Mesenchymal stem cell (in vitro differentiated cells and primary cell): ENCODE measurements at regions not wholly inside any gene's neighbourhood (a gene's known extent, or its start where the extent isn't known, plus 50 kb on each side); places are given as distances from the start of the nearest gene placed in this dataset.

ENCODE experiments used
- DNase-seq: peaks from one replicate; pipeline ENCODE4 v3.0.0-alpha.2; 2013
- H2AFZ ChIP-seq: one replicate; pipeline ENCODE4 v1.6.1; 2013; ENCODE audit warnings: low read depth, mild to moderate bottlenecking, control low read depth, inconsistent platforms, low read length, moderate library complexity
- H2AK5ac ChIP-seq: 2 replicates; pipeline ENCODE4 v1.6.1; 2013; ENCODE audit warnings: low read length, moderate library complexity, mild to moderate bottlenecking, inconsistent platforms; ENCODE audit not compliant: severe bottlenecking
- H2BK120ac ChIP-seq: one replicate; pipeline ENCODE4 v1.6.1; 2013; ENCODE audit warnings: low read depth, mild to moderate bottlenecking, inconsistent platforms, low read length, moderate library complexity
- H2BK12ac ChIP-seq, 2 experiments: one replicate each; pipeline ENCODE4 v1.6.1; 2013; ENCODE audit warnings: inconsistent platforms in 2 of 2, low read length in 2 of 2, mild to moderate bottlenecking in 2 of 2, moderate library complexity in 2 of 2, control low read depth in 1 of 2
- H2BK15ac ChIP-seq: one replicate; pipeline ENCODE4 v1.6.1; 2013; ENCODE audit warnings: mild to moderate bottlenecking, low read depth, inconsistent platforms; ENCODE audit not compliant: poor library complexity, severe bottlenecking
- H2BK5ac ChIP-seq: 2 replicates; pipeline ENCODE4 v1.6.1; 2013; ENCODE audit warnings: low read depth, mild to moderate bottlenecking, low read length, control low read depth, inconsistent platforms; ENCODE audit not compliant: poor library complexity, severe bottlenecking
- H3K14ac ChIP-seq, 2 experiments: one replicate each; pipeline ENCODE4 v1.6.1; 2013; ENCODE audit warnings: inconsistent platforms in 2 of 2, low read length in 2 of 2, control low read depth in 1 of 2, mild to moderate bottlenecking in 1 of 2, moderate library complexity in 1 of 2
- H3K18ac ChIP-seq, 2 experiments: one replicate each; pipeline ENCODE4 v1.6.1; 2013; ENCODE audit warnings: inconsistent platforms in 2 of 2, low read length in 2 of 2, control low read depth in 1 of 2, low read depth in 1 of 2, mild to moderate bottlenecking in 1 of 2
- H3K23ac ChIP-seq, 2 experiments: one replicate each; pipeline ENCODE4 v1.6.1; 2013; ENCODE audit warnings: inconsistent platforms in 2 of 2, low read length in 2 of 2, mild to moderate bottlenecking in 2 of 2, moderate library complexity in 2 of 2, control low read depth in 1 of 2
- H3K27ac ChIP-seq: 2 replicates; pipeline ENCODE4 v1.5.1; 2013; ENCODE audit warnings: mild to moderate bottlenecking, moderate library complexity, low read length, control low read depth, inconsistent platforms; ENCODE audit not compliant: poor library complexity, severe bottlenecking
- H3K27me3 ChIP-seq, 2 experiments: 2 replicates each; pipeline versions ENCODE4 v1.6.1 to v1.7.0; 2013; ENCODE audit warnings: low read length in 2 of 2, mild to moderate bottlenecking in 2 of 2, moderate library complexity in 2 of 2, control low read depth in 1 of 2, inconsistent platforms in 1 of 2; ENCODE audit not compliant: control insufficient read depth in 1 of 2, insufficient read depth in 1 of 2
- H3K36me3 ChIP-seq, 2 experiments: 2 replicates each; pipeline versions ENCODE4 v1.6.1 to v1.7.0; 2013; ENCODE audit warnings: low read length in 2 of 2, control low read depth in 1 of 2, inconsistent platforms in 1 of 2, low read depth in 1 of 2, mild to moderate bottlenecking in 1 of 2; ENCODE audit not compliant: insufficient read depth in 2 of 2, control insufficient read depth in 1 of 2
- H3K4ac ChIP-seq, 2 experiments: one replicate each; pipeline ENCODE4 v1.6.1; 2013; ENCODE audit warnings: inconsistent platforms in 2 of 2, low read length in 2 of 2, mild to moderate bottlenecking in 2 of 2, moderate library complexity in 2 of 2, control low read depth in 1 of 2, low read depth in 1 of 2
- H3K4me1 ChIP-seq: 2 replicates; pipeline ENCODE4 v1.6.1; 2013; ENCODE audit warnings: low read depth, low read length, control low read depth; ENCODE audit not compliant: control insufficient read depth, insufficient read depth
- H3K4me2 ChIP-seq: 2 replicates; pipeline ENCODE4 v1.6.1; 2013; ENCODE audit warnings: low read length, mild to moderate bottlenecking, inconsistent platforms; ENCODE audit not compliant: poor library complexity, severe bottlenecking
- H3K4me3 ChIP-seq, 2 experiments: 2 replicates each; pipeline versions ENCODE4 v1.5.1 to v1.7.0; 2013; ENCODE audit warnings: low read length in 2 of 2, mild to moderate bottlenecking in 2 of 2, control low read depth in 1 of 2, low read depth in 1 of 2; ENCODE audit not compliant: insufficient read depth in 1 of 2
- H3K79me1 ChIP-seq: replicated peaks from 2 replicates; pipeline ENCODE4 v1.6.1; 2013; ENCODE audit warnings: mild to moderate bottlenecking, control low read depth, low read length, inconsistent platforms; ENCODE audit not compliant: poor library complexity, severe bottlenecking
- H3K9ac ChIP-seq: 2 replicates; pipeline ENCODE4 v1.7.0; 2013; ENCODE audit warnings: mild to moderate bottlenecking, low read length, moderate library complexity
- H3K9me3 ChIP-seq: 2 replicates; pipeline ENCODE4 v1.7.0; 2013; ENCODE audit warnings: mild to moderate bottlenecking, low read length; ENCODE audit not compliant: control insufficient read depth
- H4K8ac ChIP-seq: one replicate; pipeline ENCODE4 v1.6.1; 2013; ENCODE audit warnings: inconsistent platforms, mild to moderate bottlenecking, low read length, moderate library complexity
- H4K91ac ChIP-seq: one replicate; pipeline ENCODE4 v1.6.1; 2013; ENCODE audit warnings: mild to moderate bottlenecking, low read length, inconsistent platforms
- WGBS: methylation state at CpG from one replicate; pipeline ENCODE4 v1.1.7; 2013; ENCODE audit warnings: mixed read lengths; 5-methylcytosine and 5-hydroxymethylcytosine counted together

DNA sequence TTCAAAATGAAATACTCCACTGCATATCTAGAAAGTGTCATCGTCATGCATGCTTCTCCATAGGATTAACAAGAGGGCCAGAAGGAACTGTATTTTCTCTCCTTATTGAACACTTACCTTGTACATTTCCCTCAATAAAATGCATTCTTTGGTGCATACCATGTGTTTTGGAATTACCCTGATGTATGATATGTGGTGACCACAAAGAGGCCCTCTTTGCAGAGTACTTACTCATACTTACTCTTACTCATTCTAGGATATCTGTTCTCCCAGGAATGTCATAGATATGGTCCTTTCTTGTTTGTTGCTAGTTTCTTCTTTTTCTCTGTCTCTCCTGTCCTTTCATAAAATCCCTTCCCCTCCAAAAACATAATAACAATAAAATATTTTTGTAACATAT is 1087.1 kb upstream of the POT1 start:
- no peak overlapping the region for H3K4me2 ChIP-seq
- H2AK5ac ChIP-seq = no peak overlapping the region
- no peak overlapping the region for H3K14ac ChIP-seq

DNA sequence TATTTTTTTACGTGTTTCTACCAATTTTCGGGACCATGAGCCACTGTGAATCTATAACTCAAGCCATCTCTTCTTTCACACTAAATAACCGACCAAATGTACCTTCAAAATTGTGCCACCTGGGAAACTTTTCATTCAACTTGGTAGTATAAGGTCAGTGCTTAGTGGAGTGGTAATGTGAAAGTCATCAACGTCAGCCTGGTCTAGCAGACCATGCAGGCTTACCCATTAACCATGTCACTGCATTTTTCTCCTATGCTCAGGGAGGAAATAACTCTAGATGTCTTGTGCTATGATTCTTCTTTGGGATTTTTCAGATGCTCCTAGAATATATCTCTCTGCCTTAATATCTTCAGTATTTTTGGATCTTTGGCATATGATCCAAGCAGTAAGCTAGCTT is 1075.4 kb upstream of the POT1 start:
- Histone ChIP-seq H2BK120ac (no peak overlapping the region), H4K91ac (no peak overlapping the region), H3K4me1 (no peaks in the 10 kb centered on the region), H3K79me1 (no peaks in the 10 kb centered on the region), H3K36me3 (no peaks in the 10 kb centered on the region), H3K18ac (no peak overlapping the region), H3K4me3 (no peak overlapping the region), H3K4me2 (no peak overlapping the region), H3K9ac (no peak overlapping the region), H3K27ac (no peak overlapping the region), H2AFZ (no peak overlapping the region), H4K8ac (no peak overlapping the region), H2BK15ac (no peak overlapping the region), H2BK5ac (no peak overlapping the region), H3K23ac (no peak overlapping the region), H2AK5ac (no peak overlapping the region), H3K14ac (no peak overlapping the region), H3K27me3 (no peaks in the 10 kb centered on the region), H2BK12ac (no peak overlapping the region), H3K4ac (no peak overlapping the region), H3K9me3 (peaks cover 4% of the 10 kb centered on the region)
- DNase-seq = no peak
- WGBS = 43% methylated on average over 2 of the region's 4 CpGs

More for the DNA sequence above, 1087.1 kb upstream of the POT1 start:
- Histone ChIP-seq H2BK12ac (no peak overlapping the region), H3K4me1 (no peaks in the 10 kb centered on the region), H3K23ac (no peak overlapping the region), H3K4me3 (no peak overlapping the region), H2BK120ac (no peak overlapping the region), H2BK15ac (no peak overlapping the region), H3K18ac (no peak overlapping the region), H2BK5ac (no peak overlapping the region), H3K79me1 (no peaks in the 10 kb centered on the region), H3K9me3 (peaks cover 27% of the 10 kb centered on the region), H4K8ac (no peak overlapping the region), H3K9ac (no peak overlapping the region), H3K27ac (no peak overlapping the region), H3K36me3 (no peaks in the 10 kb centered on the region), H4K91ac (no peak overlapping the region), H3K4ac (no peak overlapping the region), H3K27me3 (no peaks in the 10 kb centered on the region), H2AFZ (no peak overlapping the region)
- 60% methylated on average over 1 of the region's 1 CpG for WGBS
- no peak for DNase-seq

- Histone ChIP-seq H3K27ac (no peak overlapping the region), H3K4me1 (no peaks in the 10 kb centered on the region), H3K4me3 (no peak overlapping the region), H3K18ac (no peak overlapping the region), H3K23ac (no peak overlapping the region), H3K27me3 (no peaks in the 10 kb centered on the region), H2BK15ac (no peak overlapping the region), H2AFZ (no peak overlapping the region), H2BK120ac (no peak overlapping the region), H4K8ac (no peak overlapping the region), H3K9me3 (no peaks in the 10 kb centered on the region), H3K14ac (no peak overlapping the region), H3K79me1 (no peaks in the 10 kb centered on the region), H3K36me3 (no peaks in the 10 kb centered on the region), H3K4ac (no peak overlapping the region), H2BK12ac (no peak overlapping the region), H2AK5ac (no peak overlapping the region), H3K4me2 (no peak overlapping the region), H2BK5ac (no peak overlapping the region), H4K91ac (no peak overlapping the region), H3K9ac (no peak overlapping the region)
- no peak for DNase-seq
- 59% methylated on average over 1 of the region's 1 CpG for WGBS
Observed at GRCh38 chr7:126001349-126001748, 1071.7 kb upstream of the POT1 start.

DNA sequence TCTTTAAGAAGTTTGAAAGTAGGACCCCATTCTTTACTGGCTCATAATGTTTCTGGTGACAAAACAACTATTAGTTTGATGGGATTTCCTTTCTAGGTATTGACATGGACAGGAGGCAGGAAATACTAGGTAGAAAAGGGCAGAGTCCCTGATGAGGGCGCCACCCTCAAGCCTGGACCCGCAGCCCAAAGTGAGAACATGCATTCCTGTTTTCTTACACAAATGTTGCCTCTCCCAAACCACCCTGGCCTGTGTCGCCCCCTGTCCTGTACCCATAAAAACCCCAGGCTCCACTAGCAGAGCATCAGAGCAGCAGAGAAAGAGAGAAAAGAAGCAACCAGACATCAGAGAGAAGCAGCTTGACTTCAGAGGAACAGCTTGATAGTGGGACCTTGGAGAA is 1055.2 kb upstream of the POT1 start:
- Histone ChIP-seq H3K4me2 (no peak overlapping the region), H2BK5ac (peak overlapping the region; percentile 47), H3K4ac (no peak overlapping the region), H3K4me1 (no peaks in the 10 kb centered on the region), H3K27me3 (no peaks in the 10 kb centered on the region), H4K91ac (no peak overlapping the region), H3K14ac (no peak overlapping the region), H3K18ac (no peak overlapping the region), H4K8ac (no peak overlapping the region), H3K79me1 (no peaks in the 10 kb centered on the region), H2BK15ac (no peak overlapping the region), H3K36me3 (no peaks in the 10 kb centered on the region), H3K9me3 (peaks cover 7% of the 10 kb centered on the region), H3K27ac (no peak overlapping the region), H3K23ac (no peak overlapping the region), H2BK120ac (no peak overlapping the region), H2AK5ac (no peak overlapping the region), H3K9ac (no peak overlapping the region), H2BK12ac (no peak overlapping the region), H3K4me3 (no peak overlapping the region), H2AFZ (no peak overlapping the region)
- 79% methylated on average over 3 of the region's 3 CpGs for whole genome bisulfite sequencing
- no peak for DNase-seq
